Esophagus squamous epithelium (tissue), 5 donors: ENCODE measurements at regions not wholly inside any gene's neighbourhood (a gene's known extent, or its start where the extent isn't known, plus 50 kb on each side); places are given as distances from the start of the nearest gene placed in this dataset.

Experiments
- DNase-seq: peaks from one replicate; lab custom pipeline; 2025; lab: John Stamatoyannopoulos, UW
- H3K27ac ChIP-seq, 4 donors: fragments of 200-600 bp; sonication (generic); one replicate each; pipeline ENCODE4 v1.5.1; 2016 to 2019; ENCODE audit warnings: mild to moderate bottlenecking in 1 of 4
- H3K27me3 ChIP-seq, 4 donors: fragments of 200-600 bp; sonication (generic); 1 replicate in 3 of 4; 2 replicates in 1 of 4; pipeline versions ENCODE4 v1.5.1 to v1.6.0; 2017 to 2021; ENCODE audit warnings: antibody characterized with exemption in 1 of 4
- H3K36me3 ChIP-seq, 3 donors: fragments of 200-600 bp; sonication (generic); one replicate each; pipeline ENCODE4 v1.5.1; 2016 to 2019
- H3K4me1 ChIP-seq, 3 donors: fragments of 200-600 bp; sonication (generic); one replicate each; pipeline ENCODE4 v1.5.1; 2017 to 2019
- H3K4me3 ChIP-seq, 4 donors: fragments of 200-600 bp; sonication (generic); 1 replicate in 3 of 4; 2 replicates in 1 of 4; pipeline ENCODE4 v1.5.1; 2016 to 2019; ENCODE audit warnings: mild to moderate bottlenecking in 2 of 4, moderate library complexity in 1 of 4
- H3K9me3 ChIP-seq, 3 donors: fragments of 200-600 bp; sonication (generic); one replicate each; pipeline ENCODE4 v1.5.1; 2016 to 2019
- CTCF ChIP-seq, 6 experiments: fragments of 450-650 bp in 4 of 6; fragments of 200-600 bp in 2 of 6; sonication (generic) in 2 of 6; IDR thresholded peaks; one replicate each; pipeline ENCODE4 v1.5.1; 2016 to 2019; ENCODE audit warnings: antibody characterized with exemption in 6 of 6, mild to moderate bottlenecking in 4 of 6, moderate library complexity in 4 of 6
- POLR2A ChIP-seq, 4 donors: fragments of 450-650 bp; IDR thresholded peaks; one replicate each; pipeline ENCODE4 v1.6.1; 2017; ENCODE audit warnings: antibody characterized with exemption in 4 of 4, mild to moderate bottlenecking in 4 of 4, moderate library complexity in 3 of 4
- WGBS, 2 donors: methylation state at CpG; one replicate each; pipeline ENCODE4 v1.1.5; 2018; 5-methylcytosine and 5-hydroxymethylcytosine counted together
- intact Hi-C: fragments of 100-400 bp; cut with DNase I; formaldehyde crosslinking; loops from one replicate; pipeline ENCODE4 v1.15.0; 2022
- donor health status: DM: yes; HTN: yes; CAD: no.

GRCh38 chr11:101321222-101321621, 191.6 kb upstream of the PGR start:
- Histone ChIP-seq H3K9me3 (no peaks in the 10 kb centered on the region), H3K4me3 (no peak overlapping the region), H3K36me3 (no peaks in the 10 kb centered on the region), H3K4me1 (no peaks in the 10 kb centered on the region), H3K27me3 (no peaks in the 10 kb centered on the region), H3K27ac (no peak overlapping the region)
- DNase-seq = no peak
- intact Hi-C loops = no loop called here
- WGBS, 2 donors = 78 to 91% methylated on average over 3 of the region's 3 CpGs
- TF ChIP-seq POLR2A (IDR thresholded peaks at IDR 0.05) (no peak), CTCF (IDR thresholded peaks at IDR 0.05) (no peak)

- H3K27me3 ChIP-seq = no peaks in the 10 kb centered on the region
- no peaks in the 10 kb centered on the region for H3K36me3 ChIP-seq
- DNase-seq = no peak
- TF ChIP-seq POLR2A (IDR thresholded peaks at IDR 0.05) (no peak), CTCF (IDR thresholded peaks at IDR 0.05) (no peak)
- 34 to 51% methylated on average over 3 of the region's 3 CpGs for WGBS, 2 donors
- H3K27ac ChIP-seq = no peak overlapping the region
- no peaks in the 10 kb centered on the region for H3K9me3 ChIP-seq
- intact Hi-C loops = no loop called here
- H3K4me1 ChIP-seq = no peaks in the 10 kb centered on the region
- H3K4me3 ChIP-seq = no peak overlapping the region
Observed at GRCh38 chr11:101306721-101307120, 177.1 kb upstream of the PGR start.

DNA sequence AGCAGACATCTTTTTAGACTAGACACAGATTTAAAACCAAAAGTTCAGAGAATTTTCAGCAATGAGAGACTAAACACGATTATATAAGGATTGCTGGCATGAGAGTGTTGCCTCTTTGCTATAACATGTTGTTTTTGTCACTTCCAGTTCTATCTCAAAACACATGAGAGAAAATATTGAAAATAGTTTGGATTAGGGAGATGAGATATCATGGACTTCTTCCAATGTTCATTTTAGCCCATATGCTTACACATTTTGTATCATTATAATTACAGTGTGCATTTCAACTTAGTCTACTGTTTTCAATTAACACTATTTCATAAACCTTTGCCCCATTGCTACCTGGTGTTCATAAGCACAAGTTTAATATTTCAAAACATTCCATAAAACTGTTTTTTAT, 175.9 kb upstream of the PGR start:
- Histone ChIP-seq H3K4me3 (no peak overlapping the region), H3K27ac (no peak overlapping the region), H3K4me1 (no peaks in the 10 kb centered on the region), H3K9me3 (no peaks in the 10 kb centered on the region), H3K36me3 (no peaks in the 10 kb centered on the region), H3K27me3 (no peaks in the 10 kb centered on the region)
- no peak for DNase-seq
- intact Hi-C loops = no loop called here
- no peak for TF ChIP-seq POLR2A (IDR thresholded peaks at IDR 0.05)
- no peak for TF ChIP-seq CTCF (IDR thresholded peaks at IDR 0.05)
- WGBS, 2 donors = 41 to 53% methylated on average over 1 of the region's 1 CpG

DNA sequence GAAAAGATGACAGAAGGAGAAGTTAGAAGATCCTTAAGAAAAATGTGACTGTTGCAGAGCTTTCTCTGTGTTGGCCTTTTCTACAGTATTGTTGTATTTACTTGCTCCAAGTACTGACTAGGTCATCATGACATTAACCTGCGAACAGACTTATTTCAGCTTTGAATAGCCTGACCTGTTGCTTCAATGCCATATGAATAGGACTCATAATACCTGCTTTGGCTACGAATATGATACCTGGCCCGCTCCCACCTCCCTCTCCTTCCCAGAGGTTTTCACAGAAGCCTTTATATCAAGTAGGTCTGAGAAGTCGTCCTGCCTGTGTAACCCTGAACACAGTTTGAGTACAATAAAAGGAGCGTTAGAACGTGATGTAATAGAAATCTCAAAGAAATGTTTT, 169.6 kb upstream of the PGR start:
- H3K27ac ChIP-seq = no peak overlapping the region
- 74 to 78% methylated on average over 6 of the region's 6 CpGs for WGBS, 2 donors
- TF ChIP-seq POLR2A (IDR thresholded peaks at IDR 0.05) (no peak), CTCF (IDR thresholded peaks at IDR 0.05) (no peak)

GRCh38 chr11:101296896-101297295, 167.3 kb upstream of the PGR start:
- intact Hi-C loops = no loop called here
- H3K27ac ChIP-seq = no peak overlapping the region
- no peaks in the 10 kb centered on the region for H3K4me1 ChIP-seq
- no peaks in the 10 kb centered on the region for H3K27me3 ChIP-seq
- no peaks in the 10 kb centered on the region for H3K36me3 ChIP-seq
- TF ChIP-seq POLR2A (IDR thresholded peaks at IDR 0.05) (no peak), CTCF (IDR thresholded peaks at IDR 0.05) (no peak)
- no peak overlapping the region for H3K4me3 ChIP-seq
- no peak for DNase-seq
- peaks cover 0 to 3% (median 0%) of the 10 kb centered on the region in 3 donors for H3K9me3 ChIP-seq

More for the DNA sequence above, 169.6 kb upstream of the PGR start:
- no peaks in the 10 kb centered on the region for H3K27me3 ChIP-seq
- DNase-seq = no peak
- no peaks in the 10 kb centered on the region for H3K4me1 ChIP-seq
- intact Hi-C loops = no loop called here
- H3K4me3 ChIP-seq = no peak overlapping the region
- no peaks in the 10 kb centered on the region for H3K36me3 ChIP-seq
- peaks cover 0 to 3% (median 0%) of the 10 kb centered on the region in 3 donors for H3K9me3 ChIP-seq
